Peyer's patch (tissue), 4 donors: ENCODE measurements at regions not wholly inside any gene's neighbourhood (a gene's known extent, or its start where the extent isn't known, plus 50 kb on each side); places are given as distances from the start of the nearest gene placed in this dataset.

Experiments
- DNase-seq, 3 donors: peaks; one replicate each; pipeline ENCODE4 v3.0.0-alpha.2; 2017 to 2019
- H3K27ac ChIP-seq, 4 donors: fragments of 200-600 bp; sonication (generic); one replicate each; pipeline ENCODE4 v1.5.1; 2016 to 2019
- H3K27me3 ChIP-seq, 2 donors: fragments of 200-600 bp; sonication (generic); one replicate each; pipeline ENCODE4 v1.5.1; 2019
- H3K36me3 ChIP-seq, 3 donors: fragments of 200-600 bp; sonication (generic); one replicate each; pipeline ENCODE4 v1.5.1; 2016 to 2019
- H3K4me1 ChIP-seq, 4 donors: fragments of 200-600 bp; sonication (generic); one replicate each; pipeline ENCODE4 v1.5.1; 2016 to 2019
- H3K4me3 ChIP-seq, 4 donors: fragments of 200-600 bp; sonication (generic); 1 replicate in 3 of 4; 2 replicates in 1 of 4; pipeline ENCODE4 v1.5.1; 2016 to 2019; ENCODE audit warnings: mild to moderate bottlenecking in 1 of 4
- H3K9me3 ChIP-seq, 4 donors: fragments of 200-600 bp; sonication (generic); one replicate each; pipeline ENCODE4 v1.5.1; 2016 to 2019; ENCODE audit warnings: mild to moderate bottlenecking in 1 of 4
- CTCF ChIP-seq, 6 experiments: fragments of 450-650 bp in 4 of 6; fragments of 200-600 bp in 2 of 6; sonication (generic) in 1 of 6; IDR thresholded peaks; one replicate each; pipeline ENCODE4 v1.5.1; 2017 to 2019; ENCODE audit warnings: antibody characterized with exemption in 6 of 6, mild to moderate bottlenecking in 3 of 6, moderate library complexity in 1 of 6
- POLR2A ChIP-seq, 2 donors: fragments of 450-650 bp; IDR thresholded peaks; one replicate each; pipeline ENCODE4 v1.5.1; 2017; ENCODE audit warnings: antibody characterized with exemption in 2 of 2, mild to moderate bottlenecking in 2 of 2, moderate library complexity in 2 of 2

- no peak for TF ChIP-seq POLR2A (IDR thresholded peaks at IDR 0.05)
- no peak for TF ChIP-seq CTCF (IDR thresholded peaks at IDR 0.05)
- no peaks in the 10 kb centered on the region for H3K9me3 ChIP-seq
- no peak overlapping the region for H3K4me3 ChIP-seq
- H3K4me1 ChIP-seq: no peaks in the 10 kb centered on the region
- no peaks in the 10 kb centered on the region for H3K27me3 ChIP-seq
- H3K27ac ChIP-seq: no peak overlapping the region
- DNase-seq: no peak
- H3K36me3 ChIP-seq: no peaks in the 10 kb centered on the region
Measured at GRCh38 chr5:10130881-10131280, 118.8 kb downstream of the ATPSCKMT start.

GRCh38 chr5:10126900-10127299 lies 122.8 kb downstream of the ATPSCKMT start:
- no peak overlapping the region for H3K27ac ChIP-seq
- no peak overlapping the region for H3K4me3 ChIP-seq
- no peaks in the 10 kb centered on the region for H3K27me3 ChIP-seq
- no peaks in the 10 kb centered on the region for H3K36me3 ChIP-seq
- TF ChIP-seq POLR2A (IDR thresholded peaks at IDR 0.05) (no peak), CTCF (IDR thresholded peaks at IDR 0.05) (no peak)
- no peak for DNase-seq
- no peaks in the 10 kb centered on the region for H3K4me1 ChIP-seq
- no peaks in the 10 kb centered on the region for H3K9me3 ChIP-seq

- no peak for DNase-seq
- H3K36me3 ChIP-seq: no peaks in the 10 kb centered on the region
- H3K4me1 ChIP-seq: no peaks in the 10 kb centered on the region
- no peak overlapping the region for H3K27ac ChIP-seq
- H3K9me3 ChIP-seq: no peaks in the 10 kb centered on the region
- no peaks in the 10 kb centered on the region for H3K27me3 ChIP-seq
- no peak overlapping the region for H3K4me3 ChIP-seq
- TF ChIP-seq CTCF (IDR thresholded peaks at IDR 0.05): no peak
- TF ChIP-seq POLR2A (IDR thresholded peaks at IDR 0.05): no peak
Measured at GRCh38 chr5:10125116-10125515, 124.6 kb downstream of the ATPSCKMT start.

- no peak overlapping the region for H3K4me3 ChIP-seq
- no peaks in the 10 kb centered on the region for H3K9me3 ChIP-seq
- TF ChIP-seq POLR2A (IDR thresholded peaks at IDR 0.05): no peak
- TF ChIP-seq CTCF (IDR thresholded peaks at IDR 0.05): no peak
- H3K36me3 ChIP-seq: no peaks in the 10 kb centered on the region
- no peaks in the 10 kb centered on the region for H3K27me3 ChIP-seq
- H3K27ac ChIP-seq: no peak overlapping the region
- no peak for DNase-seq
- H3K4me1 ChIP-seq: no peaks in the 10 kb centered on the region
Measured at GRCh38 chr5:10124287-10124686, 125.4 kb downstream of the ATPSCKMT start.

- Histone ChIP-seq H3K4me3 (no peak overlapping the region), H3K27me3 (no peaks in the 10 kb centered on the region), H3K36me3 (no peaks in the 10 kb centered on the region), H3K4me1 (no peaks in the 10 kb centered on the region), H3K9me3 (no peaks in the 10 kb centered on the region), H3K27ac (no peak overlapping the region)
- TF ChIP-seq POLR2A (IDR thresholded peaks at IDR 0.05) (no peak), CTCF (IDR thresholded peaks at IDR 0.05) (no peak)
- no peak for DNase-seq
Measured at GRCh38 chr5:10123254-10123989, 126.3 kb downstream of the ATPSCKMT start.
